ENCODE measurements at regions not wholly inside any gene's neighbourhood (a gene's known extent, or its start where the extent isn't known, plus 50 kb on each side); places are given as distances from the start of the nearest gene placed in this dataset.

- no peak for TF ChIP-seq Cebpa-rat (IDR thresholded peaks at IDR 0.05)
- H3K27ac ChIP-seq, result no peak overlapping the region
- no peak overlapping the region for H3K4me2 ChIP-seq
- no peaks in the 10 kb centered on the region for H3K36me3 ChIP-seq
- no peaks in the 10 kb centered on the region for H4K20me1 ChIP-seq
- no peak overlapping the region for H3K4me3 ChIP-seq
- no peak overlapping the region for H3K9ac ChIP-seq
- no peaks in the 10 kb centered on the region for H3K4me1 ChIP-seq
- H3K27me3 ChIP-seq, result no peaks in the 10 kb centered on the region
- H3K9me3 ChIP-seq, result no peaks in the 10 kb centered on the region
These were observed 309.7 kb downstream of the NEK10 start for GRCh38 chr3:27059489-27059888.
